GM21381 (cell line): ENCODE measurements at regions not wholly inside any gene's neighbourhood (a gene's known extent, or its start where the extent isn't known, plus 50 kb on each side); places are given as distances from the start of the nearest gene placed in this dataset.
"Not testable (repeated sequence)": the region's sequence is repeated elsewhere in the genome, so short reads cannot be mapped to it uniquely, and the experiment has no call there.

Experiments
- ATAC-seq: cut with Tn5 transposase; IDR thresholded peaks from one replicate; pipeline ENCODE4 v1.9.1; 2021; ENCODE audit warnings: mild to moderate bottlenecking, moderate library complexity; ENCODE audit not compliant: unreplicated experiment

GRCh38 chr10:114872519-114873087, 51.0 kb downstream of the FHIP2A start:
- ATAC-seq = no peak

GRCh38 chr10:114874827-114875411, 53.3 kb downstream of the FHIP2A start:
- ATAC-seq = peak; percentile 57

DNA sequence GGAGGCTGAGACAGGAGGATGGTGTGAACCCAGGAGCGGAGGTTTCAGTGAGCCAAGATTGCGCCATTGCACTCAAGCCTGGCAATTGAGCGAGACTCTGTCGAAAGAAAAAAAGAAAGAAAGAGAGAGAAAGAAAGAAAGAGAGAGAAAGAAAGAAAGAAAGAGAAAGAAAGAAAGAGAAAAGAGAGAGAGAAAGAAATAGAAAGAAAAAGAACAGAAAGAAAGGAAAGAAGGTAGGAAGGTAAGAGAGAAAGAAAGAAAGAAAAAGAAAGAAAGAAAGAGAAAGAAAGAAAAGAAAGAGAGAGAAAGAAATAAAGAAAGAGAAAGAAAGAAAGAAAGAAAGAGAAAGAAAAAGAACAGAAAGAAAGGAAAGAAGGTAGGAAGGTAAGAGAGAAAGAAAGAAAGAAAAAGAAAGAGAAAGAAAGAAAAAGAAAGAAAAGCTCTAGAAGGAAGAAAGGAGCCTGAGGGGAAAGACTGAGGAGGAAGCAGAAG, 54.1 kb downstream of the FHIP2A start:
- not testable (repeated sequence) for ATAC-seq

DNA sequence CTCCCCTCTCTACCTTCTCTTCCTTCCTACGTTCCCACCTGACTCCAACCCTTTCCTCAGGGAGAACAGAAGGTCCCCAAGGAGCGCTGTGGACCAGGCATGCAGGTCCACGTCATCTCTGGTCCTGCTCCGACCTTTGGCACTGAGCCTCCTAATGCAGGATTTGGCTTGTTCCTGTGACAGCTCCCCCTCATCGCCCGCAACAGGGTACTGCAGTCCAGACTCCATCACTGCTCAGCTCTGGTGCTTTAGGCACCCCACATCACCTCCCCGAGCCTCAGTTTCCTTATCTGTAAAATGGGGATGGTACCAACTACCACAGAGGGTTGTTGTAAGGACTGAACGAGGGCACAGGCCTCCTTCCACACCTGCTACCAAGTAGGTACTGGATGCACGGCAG, 54.6 kb downstream of the FHIP2A start:
- no peak for ATAC-seq

DNA sequence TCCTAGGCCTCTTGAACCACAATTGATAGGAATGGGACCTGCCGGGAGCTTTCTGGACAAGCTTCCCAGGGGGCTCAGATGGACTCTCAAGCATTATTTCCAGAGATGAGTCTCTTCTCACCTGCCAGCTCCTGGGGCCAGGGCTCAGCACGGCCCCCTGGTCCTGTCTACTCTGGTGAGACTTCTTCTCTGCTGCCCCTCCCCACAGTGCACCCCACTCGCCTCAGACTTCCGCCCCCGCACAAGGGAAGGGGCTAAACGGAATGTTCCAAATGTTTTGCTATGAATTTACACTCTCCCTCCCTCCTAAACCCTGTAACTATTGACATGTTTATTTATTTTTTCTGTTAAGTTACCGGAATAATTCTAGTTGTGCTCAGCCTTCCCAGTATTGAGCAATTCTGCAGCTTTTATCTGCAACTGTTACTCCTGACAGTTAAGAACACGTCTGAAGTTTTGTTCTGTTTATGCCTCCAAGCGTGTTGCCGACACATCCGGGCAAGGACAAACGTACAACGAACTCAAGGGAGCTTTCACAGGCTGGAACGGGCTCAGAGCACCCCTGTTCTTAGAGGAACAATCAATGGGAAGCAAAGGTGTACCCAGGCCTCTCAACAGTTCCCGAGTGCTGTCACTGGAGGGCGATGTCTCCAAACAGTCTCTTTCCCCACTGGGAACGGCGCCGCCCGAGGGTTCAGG, 55.2 kb downstream of the FHIP2A start:
- ATAC-seq = peak; percentile 68

- no peak for ATAC-seq
Measured at GRCh38 chr10:114877301-114877644, 55.7 kb downstream of the FHIP2A start.

DNA sequence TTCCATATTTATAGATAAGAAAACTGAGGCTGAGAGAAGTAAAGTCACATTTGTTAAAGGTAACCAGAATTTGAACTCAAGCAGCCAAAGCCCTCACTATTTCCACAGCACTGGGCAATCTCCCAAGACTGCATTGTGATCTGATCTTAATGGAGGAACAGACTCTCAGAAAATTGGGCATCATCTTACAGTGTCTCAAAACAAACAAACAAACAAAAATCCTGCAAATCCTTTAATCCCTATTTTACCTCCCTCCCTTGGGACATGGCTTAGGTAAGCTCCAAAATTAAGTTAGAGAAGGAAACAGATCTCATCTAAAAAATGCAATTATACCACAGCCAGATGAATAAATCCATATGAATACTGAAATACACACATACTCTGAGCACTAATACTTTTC, 57.5 kb downstream of the FHIP2A start:
- no peak for ATAC-seq

DNA sequence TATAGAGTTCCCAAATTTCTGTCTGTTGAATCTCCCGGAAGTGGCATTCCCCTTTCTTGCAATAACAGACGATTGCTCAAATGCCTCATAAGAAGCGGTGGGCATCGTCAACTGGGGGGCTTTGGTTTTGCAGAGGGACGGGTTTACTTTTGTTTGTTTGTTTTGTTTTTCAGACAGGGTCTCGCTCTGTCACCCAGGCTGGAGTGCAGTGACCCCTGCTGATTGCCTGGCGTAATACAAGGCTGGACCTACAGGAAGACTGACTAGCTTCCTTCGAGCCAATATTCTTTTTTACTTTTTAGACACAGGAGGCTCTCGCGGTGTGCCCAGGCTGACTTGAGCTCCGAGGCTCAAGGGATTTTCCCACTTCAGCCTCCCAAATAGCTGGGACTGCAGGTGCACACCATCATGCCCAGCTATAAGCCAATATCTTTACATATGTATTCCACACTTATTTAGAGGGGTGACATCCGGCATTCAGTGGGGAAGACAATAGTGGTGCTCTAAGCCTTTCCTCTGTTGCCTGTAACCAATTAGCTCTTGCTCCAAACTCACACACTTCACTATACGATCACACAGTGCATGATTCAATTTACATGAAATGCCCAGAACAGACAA, 58.1 kb downstream of the FHIP2A start:
- peak; percentile 71 for ATAC-seq

DNA sequence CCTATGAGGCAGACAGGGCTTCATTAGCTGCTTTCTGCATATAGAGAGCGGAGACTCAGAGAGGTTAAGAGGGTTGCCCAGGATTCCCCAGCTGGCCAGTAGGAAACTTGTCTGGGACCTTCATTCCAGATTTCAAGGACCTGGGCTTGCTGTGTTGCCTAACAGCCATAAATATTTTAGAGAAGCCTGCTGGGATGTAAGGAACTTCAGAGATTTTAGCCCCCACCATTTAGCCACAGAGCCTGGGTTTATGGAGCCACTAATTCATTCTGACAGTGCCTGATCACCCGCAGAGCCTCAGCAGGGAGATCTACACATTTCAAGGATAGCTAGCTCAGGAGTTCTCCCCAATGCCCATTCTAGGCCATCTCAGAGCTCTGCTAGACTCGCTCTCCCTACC, 56.6 kb upstream of the TRUB1 start:
- ATAC-seq = no peak

- no peak for ATAC-seq
Measured at GRCh38 chr10:114881901-114882300, 56.1 kb upstream of the TRUB1 start.

DNA sequence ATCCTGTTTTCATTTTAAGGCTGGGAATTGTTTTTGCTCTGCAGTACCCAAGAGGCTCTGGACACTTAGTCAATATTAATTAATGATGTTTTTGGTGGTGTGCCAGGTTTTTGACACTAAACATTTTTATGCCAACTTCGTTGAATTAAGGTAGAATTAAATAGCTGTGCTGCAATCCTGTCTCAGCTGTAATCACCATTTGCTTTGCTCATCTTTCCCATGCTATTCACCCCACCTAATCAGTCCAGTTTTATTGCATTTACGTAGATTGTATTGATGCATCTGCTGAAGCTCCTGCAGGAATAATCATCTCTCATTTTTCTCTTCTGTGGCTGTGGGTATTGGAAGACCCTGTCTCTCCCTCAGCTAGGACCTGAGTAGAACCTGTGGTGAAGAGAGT, 52.6 kb upstream of the TRUB1 start:
- ATAC-seq = no peak
